HepG2 (cell line): ENCODE measurements at regions not wholly inside any gene's neighbourhood (a gene's known extent, or its start where the extent isn't known, plus 50 kb on each side); places are given as distances from the start of the nearest gene placed in this dataset.

ENCODE experiments used
- ATAC-seq: fragments of 200-7000 bp; cut with Tn5 transposase; 3 replicates; pipeline ENCODE4 v1.9.1; 2020; ENCODE audit warnings: mild to moderate bottlenecking, moderate library complexity
- BruUV-seq: library from RNA; stranded (reverse); fragments of 400-500 nt; replicated peaks from 2 replicates; lab custom pipeline; 2021; lab: Mats Ljungman, UMichigan
- CTCF ChIA-PET: fragments of 300-600 bp; formaldehyde crosslinking; extraction: SDS; loops from one replicate; lab custom pipeline; 2021; ENCODE audit warnings: low total read pairs, inconsistent platforms, low intra/inter-chr PET ratio; lab: Yijun Ruan, JAX
- POLR2A ChIA-PET: fragments of 350-600 bp; sonication (Branson Sonifier 250); formaldehyde crosslinking; loops from one replicate; lab custom pipeline; 2020; ENCODE audit warnings: antibody characterized with exemption, inconsistent platforms; lab: Yijun Ruan, JAX
- DNase-seq: peaks from one replicate; pipeline ENCODE4 v3.0.0-alpha.2; 2015; ENCODE audit warnings: low spot score
- FAIRE-seq: peaks from 3 replicates; lab custom pipeline; 2011; peaks lifted over from hg19 to GRCh38; lab: Jason Lieb, UNC
- H2AFZ ChIP-seq: one replicate; pipeline ENCODE4 v1.6.1; 2011; ENCODE audit warnings: low read length, inconsistent platforms
- H3K27ac ChIP-seq: fragments of 300-600 bp; 3 replicates; pipeline ENCODE4 v1.8.0; 2011; ENCODE audit warnings: mixed run types, mild to moderate bottlenecking, mixed read lengths, low read length, inconsistent platforms; ENCODE audit not compliant: insufficient read depth; ENCODE audit errors: extremely low read length
- H3K27me3 ChIP-seq, 2 experiments: fragments of 200-600 bp in 1 of 2; 2 replicates in 1 of 2; 3 replicates in 1 of 2; pipeline versions ENCODE4 v1.6.0 to v1.8.0; 2011; ENCODE audit warnings: low read length in 2 of 2, mild to moderate bottlenecking in 2 of 2, moderate library complexity in 2 of 2, inconsistent platforms in 1 of 2; ENCODE audit not compliant: insufficient read depth in 2 of 2, control insufficient read depth in 1 of 2
- H3K36me3 ChIP-seq, 2 experiments: fragments of 200-600 bp in 1 of 2; replicated peaks in 1 of 2; 2 replicates in 1 of 2; 3 replicates in 1 of 2; pipeline versions ENCODE4 v1.5.1 to v1.8.0; 2011; ENCODE audit warnings: low read length in 2 of 2, inconsistent platforms in 1 of 2; ENCODE audit not compliant: insufficient read depth in 2 of 2, control insufficient read depth in 1 of 2
- H3K4me1 ChIP-seq: 2 replicates; pipeline ENCODE4 v1.5.1; 2012; ENCODE audit warnings: low read length, inconsistent platforms; ENCODE audit not compliant: insufficient read depth
- H3K4me2 ChIP-seq: 2 replicates; pipeline ENCODE4 v1.6.0; 2011; ENCODE audit warnings: low read depth, low read length, inconsistent platforms
- H3K4me3 ChIP-seq, 3 experiments: fragments of 200-600 bp in 1 of 3; sonication (generic), shearing (Covaris generic) in 1 of 3; replicated peaks in 1 of 3; 2 replicates each; pipeline ENCODE4 v1.5.1; 2011 to 2016; ENCODE audit warnings: low read length in 3 of 3, inconsistent platforms in 2 of 3, low read depth in 2 of 3, mild to moderate bottlenecking in 2 of 3, control low read depth in 1 of 3, mixed read lengths in 1 of 3; ENCODE audit not compliant: insufficient read depth in 1 of 3
- H3K79me2 ChIP-seq: one replicate; pipeline ENCODE4 v1.6.1; 2011; ENCODE audit warnings: low read length, inconsistent platforms; ENCODE audit not compliant: insufficient read depth
- H3K9ac ChIP-seq: 2 replicates; pipeline ENCODE4 v1.6.0; 2011; ENCODE audit warnings: mild to moderate bottlenecking, low read depth, low read length, inconsistent platforms; ENCODE audit not compliant: insufficient read depth
- H3K9me3 ChIP-seq: 2 replicates; pipeline ENCODE4 v1.5.1; 2012; ENCODE audit warnings: mild to moderate bottlenecking, low read length
- H4K20me1 ChIP-seq: 2 replicates; pipeline ENCODE4 v1.6.0; 2011; ENCODE audit warnings: inconsistent platforms, mild to moderate bottlenecking, low read length, moderate library complexity; ENCODE audit not compliant: insufficient read depth
- FOXA1 ChIP-seq, 2 experiments: fragments of 450-650 bp in 1 of 2; sonication (generic) in 1 of 2; formaldehyde crosslinking in 1 of 2; IDR thresholded peaks; 2 replicates each; pipeline versions ENCODE4 v1.4.0 to v1.6.1; 2016 to 2020; ENCODE audit warnings: missing genetic modification reagents in 1 of 2
- KDM5A ChIP-seq: fragments of 200-600 bp; sonication (generic); IDR thresholded peaks from 2 replicates; pipeline ENCODE4 v1.7.0; 2018; ENCODE audit warnings: antibody characterized with exemption, mild to moderate bottlenecking, low read length, borderline replicate concordance
- PHF21A ChIP-seq: sonication (generic); formaldehyde crosslinking; IDR thresholded peaks from 2 replicates; pipeline ENCODE4 v1.5.0; 2020; ENCODE audit warnings: mild to moderate bottlenecking, missing genetic modification reagents
- SKI ChIP-seq: fragments of 450-650 bp; IDR thresholded peaks from one replicate; pipeline ENCODE4 v1.6.1; 2018; ENCODE audit warnings: mild to moderate bottlenecking; ENCODE audit not compliant: partially characterized antibody
- SYNCRIP ChIP-seq: fragments of 200-400 bp; formaldehyde crosslinking; IDR thresholded peaks from 2 replicates; pipeline ENCODE4 v1.6.1; 2018; ENCODE audit warnings: mild to moderate bottlenecking, low read depth, low read length; ENCODE audit not compliant: insufficient read depth
- ZNF207 ChIP-seq: fragments of 450-650 bp; IDR thresholded peaks from 2 replicates; pipeline ENCODE4 v1.6.1; 2016; ENCODE audit warnings: antibody characterized with exemption, borderline replicate concordance
- ZNF232 ChIP-seq: sonication (generic); formaldehyde crosslinking; IDR thresholded peaks from 2 replicates; pipeline ENCODE4 v1.4.0; 2020; ENCODE audit warnings: missing genetic modification reagents, borderline replicate concordance
- ZNF329 ChIP-seq: sonication (generic); formaldehyde crosslinking; IDR thresholded peaks from 2 replicates; pipeline ENCODE4 v1.9.0; 2021; ENCODE audit warnings: low read depth, mild to moderate bottlenecking, missing genetic modification reagents
- ZNF546 ChIP-seq: sonication (generic); formaldehyde crosslinking; conservative IDR thresholded peaks from 2 replicates; pipeline ENCODE4 v1.8.1; 2023; ENCODE audit warnings: mild to moderate bottlenecking, missing genetic modification reagents
- ZNF629 ChIP-seq: sonication (generic); formaldehyde crosslinking; conservative IDR thresholded peaks from 2 replicates; pipeline ENCODE4 v1.5.0; 2020; ENCODE audit warnings: missing genetic modification reagents
- ZNF781 ChIP-seq: sonication (generic); formaldehyde crosslinking; IDR thresholded peaks from 2 replicates; pipeline ENCODE4 v1.5.1; 2020; ENCODE audit warnings: borderline replicate concordance, mild to moderate bottlenecking, missing genetic modification reagents; ENCODE audit errors: not compliant biosample characterization
- in situ Hi-C: cut with HindIII; loops from 2 replicates; pipeline ENCODE4 v1.10.0; 2017; ENCODE audit warnings: low pct_unique_long_range_greater_than_20kb; ENCODE audit not compliant: extremely low pct_ligation_motif_present
- intact Hi-C: fragments of 100-400 bp; cut with micrococcal nuclease; formaldehyde crosslinking; loops from one replicate; pipeline ENCODE4 v1.10.0; 2022; ENCODE audit not compliant: unreplicated experiment
- TF ChIP-seq, protein P1 (sequence below): sonication (generic); formaldehyde crosslinking; IDR thresholded peaks from 2 replicates; pipeline ENCODE4 v1.5.0; 2020; ENCODE audit warnings: mild to moderate bottlenecking, missing genetic modification reagents, borderline replicate concordance
- TF ChIP-seq, protein P2 (sequence below): sonication (generic); formaldehyde crosslinking; IDR thresholded peaks from 2 replicates; pipeline ENCODE4 v1.4.0; 2020; ENCODE audit warnings: missing genetic modification reagents

DNA sequence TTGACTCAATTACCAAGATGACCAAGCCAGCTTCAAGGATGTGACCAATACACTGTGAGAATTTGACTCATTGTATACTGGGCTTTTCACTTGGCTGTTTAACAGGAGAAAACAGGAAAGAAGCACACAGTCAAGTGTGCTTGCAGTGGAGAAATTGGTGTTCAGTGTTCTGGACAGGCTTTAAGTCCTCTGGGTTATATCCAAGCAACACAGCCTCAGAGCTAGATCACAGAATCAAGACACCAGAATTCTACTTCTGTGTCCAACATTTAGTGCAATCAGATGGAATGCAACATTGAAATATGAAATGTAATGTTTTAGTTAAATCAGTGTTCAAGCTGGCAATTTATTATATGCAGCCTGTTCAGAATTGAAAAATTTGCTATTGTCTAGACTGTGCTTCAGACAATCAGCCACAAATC lies 694.4 kb downstream of the LTN1 start:
- no peak overlapping the region for H3K4me2 ChIP-seq
- DNase-seq (no peak), ATAC-seq (no peak), FAIRE-seq (no peak)
- BruUV-seq: no TSS peak
- no peak overlapping the region for H2AFZ ChIP-seq
- H3K9ac ChIP-seq: no peak overlapping the region
- H3K79me2 ChIP-seq: no peaks in the 10 kb centered on the region
- CTCF ChIA-PET: no interaction called here
- H3K4me1 ChIP-seq: no peaks in the 10 kb centered on the region
- POLR2A ChIA-PET: no interaction called here
- in situ Hi-C loops: no loop called here
- peaks cover 81% of the 10 kb centered on the region for H3K9me3 ChIP-seq
- H3K4me3 ChIP-seq: no peak overlapping the region
- no peaks in the 10 kb centered on the region for H3K36me3 ChIP-seq
- intact Hi-C loops: no loop called here
- no peaks in the 10 kb centered on the region for H3K27me3 ChIP-seq
- H4K20me1 ChIP-seq: no peaks in the 10 kb centered on the region
- no peak overlapping the region for H3K27ac ChIP-seq
- TF ChIP-seq PHF21A (CRISPR knock-in tag) (no peak), ZNF207 (no peak), ZNF629 (CRISPR knock-in tag) (no peak), SKI (no peak), ZNF546 (CRISPR knock-in tag) (no peak), ZNF329 (CRISPR knock-in tag) (no peak), ZNF232 (CRISPR knock-in tag) (no peak), SYNCRIP (no peak), FOXA1 (IDR thresholded peaks at IDR 0.05) (no peak), FOXA1 (CRISPR knock-in tag; IDR thresholded peaks at IDR 0.05) (no peak), ZNF781 (no peak), KDM5A (no peak)
- TF ChIP-seq, protein P1, sequence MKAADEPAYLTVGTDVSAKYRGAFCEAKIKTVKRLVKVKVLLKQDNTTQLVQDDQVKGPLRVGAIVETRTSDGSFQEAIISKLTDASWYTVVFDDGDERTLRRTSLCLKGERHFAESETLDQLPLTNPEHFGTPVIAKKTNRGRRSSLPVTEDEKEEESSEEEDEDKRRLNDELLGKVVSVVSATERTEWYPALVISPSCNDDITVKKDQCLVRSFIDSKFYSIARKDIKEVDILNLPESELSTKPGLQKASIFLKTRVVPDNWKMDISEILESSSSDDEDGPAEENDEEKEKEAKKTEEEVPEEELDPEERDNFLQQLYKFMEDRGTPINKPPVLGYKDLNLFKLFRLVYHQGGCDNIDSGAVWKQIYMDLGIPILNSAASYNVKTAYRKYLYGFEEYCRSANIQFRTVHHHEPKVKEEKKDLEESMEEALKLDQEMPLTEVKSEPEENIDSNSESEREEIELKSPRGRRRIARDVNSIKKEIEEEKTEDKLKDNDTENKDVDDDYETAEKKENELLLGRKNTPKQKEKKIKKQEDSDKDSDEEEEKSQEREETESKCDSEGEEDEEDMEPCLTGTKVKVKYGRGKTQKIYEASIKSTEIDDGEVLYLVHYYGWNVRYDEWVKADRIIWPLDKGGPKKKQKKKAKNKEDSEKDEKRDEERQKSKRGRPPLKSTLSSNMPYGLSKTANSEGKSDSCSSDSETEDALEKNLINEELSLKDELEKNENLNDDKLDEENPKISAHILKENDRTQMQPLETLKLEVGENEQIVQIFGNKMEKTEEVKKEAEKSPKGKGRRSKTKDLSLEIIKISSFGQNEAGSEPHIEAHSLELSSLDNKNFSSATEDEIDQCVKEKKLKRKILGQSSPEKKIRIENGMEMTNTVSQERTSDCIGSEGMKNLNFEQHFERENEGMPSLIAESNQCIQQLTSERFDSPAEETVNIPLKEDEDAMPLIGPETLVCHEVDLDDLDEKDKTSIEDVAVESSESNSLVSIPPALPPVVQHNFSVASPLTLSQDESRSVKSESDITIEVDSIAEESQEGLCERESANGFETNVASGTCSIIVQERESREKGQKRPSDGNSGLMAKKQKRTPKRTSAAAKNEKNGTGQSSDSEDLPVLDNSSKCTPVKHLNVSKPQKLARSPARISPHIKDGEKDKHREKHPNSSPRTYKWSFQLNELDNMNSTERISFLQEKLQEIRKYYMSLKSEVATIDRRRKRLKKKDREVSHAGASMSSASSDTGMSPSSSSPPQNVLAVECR (CRISPR knock-in tag): no peak
- TF ChIP-seq, protein P2, sequence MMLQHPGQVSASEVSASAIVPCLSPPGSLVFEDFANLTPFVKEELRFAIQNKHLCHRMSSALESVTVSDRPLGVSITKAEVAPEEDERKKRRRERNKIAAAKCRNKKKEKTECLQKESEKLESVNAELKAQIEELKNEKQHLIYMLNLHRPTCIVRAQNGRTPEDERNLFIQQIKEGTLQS (CRISPR knock-in tag): no peak
